ENCODE measurements at regions not wholly inside any gene's neighbourhood (a gene's known extent, or its start where the extent isn't known, plus 50 kb on each side); places are given as distances from the start of the nearest gene placed in this dataset.

GRCh38 chr1:218991089-218991488 is 182.6 kb upstream of the LYPLAL1 start:
- intact Hi-C loops (cut with micrococcal nuclease; ENCODE audit: unreplicated experiment): no loop called here
- H3K9me3 ChIP-seq (replicated peaks; ENCODE audit: control insufficient read depth, insufficient read depth, low read length): no peaks in the 10 kb centered on the region
- no peak overlapping the region for H3K4me3 ChIP-seq
- WGBS (ENCODE audit: insufficient coverage, insufficient replicate concordance, low lambda C conversion rate, missing lambda C conversion rate): 55% methylated on average over 1 of the region's 1 CpG
- H3K36me3 ChIP-seq (ENCODE audit: control insufficient read depth in 2 of 2, insufficient read depth in 2 of 2, low read length in 1 of 2): no peaks in the 10 kb centered on the region
- no peak for ATAC-seq
- H3K4me1 ChIP-seq (ENCODE audit: control insufficient read depth, insufficient read depth, low read length): no peaks in the 10 kb centered on the region
- no peak for FAIRE-seq
- no peaks in the 10 kb centered on the region for H3K79me2 ChIP-seq (ENCODE audit: control insufficient read depth, insufficient read depth, low read length)
- ChIA-PET CTCF (no interaction called here), POLR2A (no interaction called here), SMC1A (ENCODE audit: uncharacterized antibody, unreplicated experiment) (no interaction called here), RAD21 (ENCODE audit: unreplicated experiment) (no interaction called here)
- no peak overlapping the region for H3K4me2 ChIP-seq (ENCODE audit: control insufficient read depth, insufficient read depth)
- no peak overlapping the region for H3K9ac ChIP-seq (ENCODE audit: control insufficient read depth, insufficient read depth, low read length)
- no peaks in the 10 kb centered on the region for H3K27me3 ChIP-seq (replicated peaks in 1 of 2; ENCODE audit: control insufficient read depth in 2 of 2, insufficient read depth in 2 of 2, low read length in 1 of 2)
- H4K20me1 ChIP-seq (ENCODE audit: control insufficient read depth, insufficient read depth): no peaks in the 10 kb centered on the region
- no peak overlapping the region for H3K27ac ChIP-seq (ENCODE audit: control insufficient read depth, insufficient read depth)
- in situ Hi-C loops (cut with MboI): no loop called here
- H2AFZ ChIP-seq (ENCODE audit: control insufficient read depth, low read depth, low read length): no peak overlapping the region
- no TSS peak for BruUV-seq (replicated peaks)
- no peak for DNase-seq (ENCODE audit: low read depth, low spot score)
- TF ChIP-seq GABPA (IDR thresholded peaks at IDR 0.05; ENCODE audit: low read depth): no peak
- TF ChIP-seq ZNF217 (IDR thresholded peaks at IDR 0.05): no peak
- no peak for TF ChIP-seq E2F8 (IDR thresholded peaks at IDR 0.05; ENCODE audit: low read depth, partially characterized antibody)
- TF ChIP-seq BCL11A (IDR thresholded peaks at IDR 0.05; ENCODE audit: low read depth, low read length): no peak
- TF ChIP-seq NR2C2 (IDR thresholded peaks at IDR 0.05; ENCODE audit: borderline replicate concordance, control insufficient read depth, insufficient read length, low read depth): no peak
- TF ChIP-seq MTA2 (IDR thresholded peaks at IDR 0.05; ENCODE audit: low read depth): no peak
- TF ChIP-seq NKRF (conservative IDR thresholded peaks at IDR 0.05): no peak
- TF ChIP-seq EP300 (IDR thresholded peaks at IDR 0.05; ENCODE audit: borderline replicate concordance in 1 of 2, control insufficient read depth in 1 of 2, low read depth in 2 of 2, low read length in 2 of 2): no peak
- no peak for TF ChIP-seq ZNF274 (IDR thresholded peaks at IDR 0.05; ENCODE audit: insufficient read depth, insufficient read length)
- TF ChIP-seq MLLT1 (IDR thresholded peaks at IDR 0.05): no peak
- TF ChIP-seq HDAC6 (IDR thresholded peaks at IDR 0.05; ENCODE audit: unreplicated experiment): no peak
- no peak for TF ChIP-seq ZNF24 (IDR thresholded peaks at IDR 0.05)
- TF ChIP-seq TCF7 (IDR thresholded peaks at IDR 0.05; ENCODE audit: borderline replicate concordance): no peak
- TF ChIP-seq ZNF622 (IDR thresholded peaks at IDR 0.05): no peak
- no peak for TF ChIP-seq BCLAF1 (IDR thresholded peaks at IDR 0.05)

All from GM12878 (cell line).